GM23338 (cell line): ENCODE measurements at regions not wholly inside any gene's neighbourhood (a gene's known extent, or its start where the extent isn't known, plus 50 kb on each side); places are given as distances from the start of the nearest gene placed in this dataset.

Experiments used
- ATAC-seq: fragments of 200-7000 bp; cut with Tn5 transposase; 3 replicates; pipeline ENCODE4 v1.9.1; 2020
- DNase-seq: peaks from one replicate; pipeline ENCODE4 v3.0.0-alpha.2; 2015; ENCODE audit warnings: low spot score
- H2AFZ ChIP-seq: fragments of 200-600 bp; sonication (generic); 2 replicates; pipeline ENCODE4 v1.8.0; 2016; ENCODE audit warnings: antibody characterized with exemption, mild to moderate bottlenecking, moderate library complexity
- H3F3A ChIP-seq: fragments of 200-600 bp; sonication (generic); replicated peaks from 2 replicates; pipeline ENCODE4 v1.8.0; 2017; ENCODE audit warnings: antibody characterized with exemption, mixed run types, low read depth
- H3K27ac ChIP-seq: fragments of 200-600 bp; sonication (generic); 2 replicates; pipeline ENCODE4 v1.6.1; 2016; ENCODE audit warnings: low read depth
- H3K27me3 ChIP-seq: fragments of 200-600 bp; sonication (generic); 2 replicates; pipeline ENCODE4 v1.8.0; 2016; ENCODE audit warnings: mild to moderate bottlenecking, mixed run types, moderate library complexity; ENCODE audit not compliant: insufficient read depth
- H3K36me3 ChIP-seq: fragments of 200-600 bp; sonication (generic); 2 replicates; pipeline ENCODE4 v1.8.0; 2016; ENCODE audit warnings: mild to moderate bottlenecking; ENCODE audit not compliant: insufficient read depth
- H3K4me1 ChIP-seq: fragments of 200-600 bp; sonication (generic); 2 replicates; pipeline ENCODE4 v1.8.0; 2016; ENCODE audit warnings: mild to moderate bottlenecking, moderate library complexity; ENCODE audit not compliant: insufficient read depth
- H3K4me2 ChIP-seq: fragments of 200-600 bp; sonication (generic); 2 replicates; pipeline ENCODE4 v1.7.1; 2017; ENCODE audit warnings: mixed run types
- H3K4me3 ChIP-seq: fragments of 200-600 bp; sonication (generic); 2 replicates; pipeline ENCODE4 v1.6.1; 2016; ENCODE audit warnings: mixed run types
- H3K79me2 ChIP-seq: fragments of 200-600 bp; sonication (generic); replicated peaks from 2 replicates; pipeline ENCODE4 v1.8.0; 2017; ENCODE audit warnings: mild to moderate bottlenecking; ENCODE audit not compliant: insufficient read depth
- H3K9me2 ChIP-seq: fragments of 200-600 bp; sonication (generic); 2 replicates; pipeline ENCODE4 v1.8.0; 2017; ENCODE audit not compliant: insufficient read depth
- H4K20me1 ChIP-seq: fragments of 200-600 bp; sonication (generic); replicated peaks from 2 replicates; pipeline ENCODE4 v1.8.0; 2017; ENCODE audit warnings: mild to moderate bottlenecking; ENCODE audit not compliant: insufficient read depth
- H3K27ac Mint-ChIP-seq: 2 replicates; pipeline ENCODE4 v1.8.0; 2020; ENCODE audit warnings: inconsistent platforms, mild to moderate bottlenecking, moderate library complexity, mixed read lengths
- H3K27me3 Mint-ChIP-seq: 3 replicates; pipeline ENCODE4 v1.8.0; 2022; ENCODE audit warnings: low read depth, mild to moderate bottlenecking, moderate library complexity, mixed read lengths, inconsistent platforms; ENCODE audit not compliant: insufficient read depth, poor library complexity
- H3K36me3 Mint-ChIP-seq: 3 replicates; pipeline ENCODE4 v1.8.0; 2021; ENCODE audit warnings: low read depth, mild to moderate bottlenecking, inconsistent platforms, moderate library complexity, mixed read lengths
- H3K4me1 Mint-ChIP-seq: 3 replicates; pipeline ENCODE4 v1.8.0; 2020; ENCODE audit warnings: mild to moderate bottlenecking, inconsistent platforms, mixed read lengths
- H3K4me3 Mint-ChIP-seq: 3 replicates; pipeline ENCODE4 v1.8.0; 2021; ENCODE audit warnings: moderate library complexity, mild to moderate bottlenecking, inconsistent platforms, mixed read lengths
- H3K9me3 Mint-ChIP-seq: 3 replicates; pipeline ENCODE4 v1.8.0; 2020; ENCODE audit warnings: moderate library complexity, mild to moderate bottlenecking, inconsistent platforms, mixed read lengths
- CREB1 ChIP-seq: fragments of 250-450 bp; sonication (Bioruptor Pico); IDR thresholded peaks from 2 replicates; pipeline ENCODE4 v1.5.0; 2020; ENCODE audit warnings: low read depth, mild to moderate bottlenecking, moderate library complexity
- EZH2 ChIP-seq: fragments of 200-600 bp; sonication (generic); IDR thresholded peaks from one replicate; pipeline ENCODE4 v1.8.0; 2017; ENCODE audit warnings: antibody characterized with exemption, mild to moderate bottlenecking, low read depth; ENCODE audit not compliant: unreplicated experiment
- EZH2phosphoT487 ChIP-seq: fragments of 200-600 bp; sonication (generic); IDR thresholded peaks from one replicate; pipeline ENCODE4 v1.8.1; 2018; ENCODE audit warnings: antibody characterized with exemption; ENCODE audit not compliant: unreplicated experiment
- JUNB ChIP-seq: IDR thresholded peaks from one replicate; pipeline ENCODE4 v1.6.1; 2016; ENCODE audit warnings: antibody characterized with exemption; ENCODE audit not compliant: unreplicated experiment
- POLR2AphosphoS5 ChIP-seq: IDR thresholded peaks from 2 replicates; pipeline ENCODE4 v1.6.1; 2016; ENCODE audit warnings: antibody characterized with exemption, low read depth
- STAT1 ChIP-seq: IDR thresholded peaks from one replicate; pipeline ENCODE4 v1.6.1; 2016; ENCODE audit warnings: antibody characterized with exemption; ENCODE audit not compliant: unreplicated experiment
- ZNF331 ChIP-seq: fragments of 250-450 bp; sonication (Bioruptor Pico); IDR thresholded peaks from 2 replicates; pipeline ENCODE4 v1.5.0; 2020; ENCODE audit warnings: low read depth, mild to moderate bottlenecking, moderate library complexity
- TF ChIP-seq, protein P1 (sequence below): fragments of 250-450 bp; sonication (Bioruptor Pico); IDR thresholded peaks from 2 replicates; pipeline ENCODE4 v1.5.0; 2020; ENCODE audit warnings: mild to moderate bottlenecking, moderate library complexity

DNA sequence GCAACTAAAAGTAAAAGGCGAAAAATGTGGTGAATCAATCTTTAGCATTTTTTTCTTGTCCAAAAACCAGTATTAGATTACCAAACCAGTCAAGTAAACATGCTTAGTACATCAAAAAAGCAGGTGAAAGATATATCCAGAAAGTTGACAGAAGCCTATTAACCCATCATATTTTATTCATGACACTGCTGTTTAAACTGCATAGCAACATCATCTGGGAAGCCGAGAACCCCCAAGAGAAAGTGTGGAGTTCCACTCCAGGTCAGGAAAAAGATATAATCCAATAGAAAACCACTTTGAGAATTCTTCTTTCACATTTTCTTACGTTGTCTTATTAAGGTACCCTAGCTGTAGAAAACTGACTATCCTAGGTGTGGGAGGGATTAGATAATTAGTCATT lies 466.8 kb upstream of the CDH8 start (continued):
- TF ChIP-seq, protein P1, sequence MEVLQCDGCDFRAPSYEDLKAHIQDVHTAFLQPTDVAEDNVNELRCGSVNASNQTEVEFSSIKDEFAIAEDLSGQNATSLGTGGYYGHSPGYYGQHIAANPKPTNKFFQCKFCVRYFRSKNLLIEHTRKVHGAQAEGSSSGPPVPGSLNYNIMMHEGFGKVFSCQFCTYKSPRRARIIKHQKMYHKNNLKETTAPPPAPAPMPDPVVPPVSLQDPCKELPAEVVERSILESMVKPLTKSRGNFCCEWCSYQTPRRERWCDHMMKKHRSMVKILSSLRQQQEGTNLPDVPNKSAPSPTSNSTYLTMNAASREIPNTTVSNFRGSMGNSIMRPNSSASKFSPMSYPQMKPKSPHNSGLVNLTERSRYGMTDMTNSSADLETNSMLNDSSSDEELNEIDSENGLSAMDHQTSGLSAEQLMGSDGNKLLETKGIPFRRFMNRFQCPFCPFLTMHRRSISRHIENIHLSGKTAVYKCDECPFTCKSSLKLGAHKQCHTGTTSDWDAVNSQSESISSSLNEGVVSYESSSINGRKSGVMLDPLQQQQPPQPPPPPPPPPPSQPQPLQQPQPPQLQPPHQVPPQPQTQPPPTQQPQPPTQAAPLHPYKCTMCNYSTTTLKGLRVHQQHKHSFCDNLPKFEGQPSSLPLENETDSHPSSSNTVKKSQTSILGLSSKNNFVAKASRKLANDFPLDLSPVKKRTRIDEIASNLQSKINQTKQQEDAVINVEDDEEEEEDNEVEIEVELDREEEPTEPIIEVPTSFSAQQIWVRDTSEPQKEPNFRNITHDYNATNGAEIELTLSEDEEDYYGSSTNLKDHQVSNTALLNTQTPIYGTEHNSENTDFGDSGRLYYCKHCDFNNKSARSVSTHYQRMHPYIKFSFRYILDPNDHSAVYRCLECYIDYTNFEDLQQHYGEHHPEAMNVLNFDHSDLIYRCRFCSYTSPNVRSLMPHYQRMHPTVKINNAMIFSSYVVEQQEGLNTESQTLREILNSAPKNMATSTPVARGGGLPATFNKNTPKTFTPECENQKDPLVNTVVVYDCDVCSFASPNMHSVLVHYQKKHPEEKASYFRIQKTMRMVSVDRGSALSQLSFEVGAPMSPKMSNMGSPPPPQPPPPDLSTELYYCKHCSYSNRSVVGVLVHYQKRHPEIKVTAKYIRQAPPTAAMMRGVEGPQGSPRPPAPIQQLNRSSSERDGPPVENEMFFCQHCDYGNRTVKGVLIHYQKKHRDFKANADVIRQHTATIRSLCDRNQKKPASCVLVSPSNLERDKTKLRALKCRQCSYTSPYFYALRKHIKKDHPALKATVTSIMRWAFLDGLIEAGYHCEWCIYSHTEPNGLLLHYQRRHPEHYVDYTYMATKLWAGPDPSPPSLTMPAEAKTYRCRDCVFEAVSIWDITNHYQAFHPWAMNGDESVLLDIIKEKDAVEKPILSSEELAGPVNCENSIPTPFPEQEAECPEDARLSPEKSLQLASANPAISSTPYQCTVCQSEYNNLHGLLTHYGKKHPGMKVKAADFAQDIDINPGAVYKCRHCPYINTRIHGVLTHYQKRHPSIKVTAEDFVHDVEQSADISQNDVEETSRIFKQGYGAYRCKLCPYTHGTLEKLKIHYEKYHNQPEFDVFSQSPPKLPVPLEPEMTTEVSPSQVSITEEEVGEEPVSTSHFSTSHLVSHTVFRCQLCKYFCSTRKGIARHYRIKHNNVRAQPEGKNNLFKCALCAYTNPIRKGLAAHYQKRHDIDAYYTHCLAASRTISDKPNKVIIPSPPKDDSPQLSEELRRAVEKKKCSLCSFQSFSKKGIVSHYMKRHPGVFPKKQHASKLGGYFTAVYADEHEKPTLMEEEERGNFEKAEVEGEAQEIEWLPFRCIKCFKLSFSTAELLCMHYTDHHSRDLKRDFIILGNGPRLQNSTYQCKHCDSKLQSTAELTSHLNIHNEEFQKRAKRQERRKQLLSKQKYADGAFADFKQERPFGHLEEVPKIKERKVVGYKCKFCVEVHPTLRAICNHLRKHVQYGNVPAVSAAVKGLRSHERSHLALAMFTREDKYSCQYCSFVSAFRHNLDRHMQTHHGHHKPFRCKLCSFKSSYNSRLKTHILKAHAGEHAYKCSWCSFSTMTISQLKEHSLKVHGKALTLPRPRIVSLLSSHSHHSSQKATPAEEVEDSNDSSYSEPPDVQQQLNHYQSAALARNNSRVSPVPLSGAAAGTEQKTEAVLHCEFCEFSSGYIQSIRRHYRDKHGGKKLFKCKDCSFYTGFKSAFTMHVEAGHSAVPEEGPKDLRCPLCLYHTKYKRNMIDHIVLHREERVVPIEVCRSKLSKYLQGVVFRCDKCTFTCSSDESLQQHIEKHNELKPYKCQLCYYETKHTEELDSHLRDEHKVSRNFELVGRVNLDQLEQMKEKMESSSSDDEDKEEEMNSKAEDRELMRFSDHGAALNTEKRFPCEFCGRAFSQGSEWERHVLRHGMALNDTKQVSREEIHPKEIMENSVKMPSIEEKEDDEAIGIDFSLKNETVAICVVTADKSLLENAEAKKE (CRISPR knock-in tag): no peak
- no peak for TF ChIP-seq POLR2AphosphoS5

DNA sequence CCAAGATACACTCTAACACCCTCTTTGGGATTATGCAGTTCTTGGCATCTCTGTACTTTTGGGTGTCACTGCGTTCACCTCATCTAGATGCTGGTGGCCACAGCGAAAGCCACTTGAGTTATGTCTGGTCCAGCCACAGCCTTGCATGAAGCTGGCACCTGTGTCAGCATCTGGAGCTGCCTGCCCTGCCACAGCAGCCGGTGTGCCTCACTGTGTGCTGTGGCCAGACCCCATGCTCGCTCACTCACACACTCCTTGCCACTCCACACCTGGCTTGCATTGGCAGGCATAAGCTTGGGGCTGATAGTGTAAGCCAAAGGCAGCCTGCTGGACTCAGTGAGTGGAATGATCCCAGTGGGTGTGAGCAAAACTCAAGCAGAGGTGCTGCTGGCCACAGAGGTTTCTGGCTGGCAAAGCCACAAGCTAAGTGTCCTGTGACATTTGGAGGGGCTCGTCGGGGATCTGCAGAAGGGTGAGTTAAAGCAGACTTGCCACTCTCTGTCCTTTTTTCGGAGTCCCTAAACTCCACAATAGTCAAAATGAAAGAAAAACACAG lies 442.7 kb upstream of the CDH8 start:
- Mint-ChIP-seq H3K9me3 (peaks cover 31% of the 10 kb centered on the region), H3K4me3 (no peak overlapping the region), H3K4me1 (no peaks in the 10 kb centered on the region), H3K27me3 (no peaks in the 10 kb centered on the region), H3K36me3 (peaks cover 8% of the 10 kb centered on the region), H3K27ac (no peak overlapping the region)
- no peaks in the 10 kb centered on the region for H3K36me3 ChIP-seq
- H3K4me1 ChIP-seq: no peaks in the 10 kb centered on the region
- no peaks in the 10 kb centered on the region for H3K27me3 ChIP-seq
- no peaks in the 10 kb centered on the region for H3K79me2 ChIP-seq
- H2AFZ ChIP-seq: no peak overlapping the region
- DNase-seq (no peak), ATAC-seq (no peak)
- H4K20me1 ChIP-seq: no peaks in the 10 kb centered on the region
- H3K4me3 ChIP-seq: no peak overlapping the region
- no peak overlapping the region for H3K27ac ChIP-seq
- no peaks in the 10 kb centered on the region for H3K9me2 ChIP-seq
- H3F3A ChIP-seq: no peaks in the 10 kb centered on the region
- H3K4me2 ChIP-seq: no peak overlapping the region
- TF ChIP-seq CREB1 (no peak), EZH2 (no peak), EZH2phosphoT487 (no peak), JUNB (no peak), STAT1 (no peak), ZNF331 (CRISPR knock-in tag) (no peak)
- TF ChIP-seq, protein P1 (CRISPR knock-in tag): no peak
